Peyer's patch (tissue), 4 donors: ENCODE measurements at regions not wholly inside any gene's neighbourhood (a gene's known extent, or its start where the extent isn't known, plus 50 kb on each side); places are given as distances from the start of the nearest gene placed in this dataset.
"Not testable (repeated sequence)": the region's sequence is repeated elsewhere in the genome, so short reads cannot be mapped to it uniquely, and the experiment has no call there.

Experiments used
- DNase-seq, 3 donors: peaks; one replicate each; pipeline ENCODE4 v3.0.0-alpha.2; 2017 to 2019
- H3K27ac ChIP-seq, 4 donors: fragments of 200-600 bp; sonication (generic); one replicate each; pipeline ENCODE4 v1.5.1; 2016 to 2019
- H3K27me3 ChIP-seq, 2 donors: fragments of 200-600 bp; sonication (generic); one replicate each; pipeline ENCODE4 v1.5.1; 2019
- H3K36me3 ChIP-seq, 3 donors: fragments of 200-600 bp; sonication (generic); one replicate each; pipeline ENCODE4 v1.5.1; 2016 to 2019
- H3K4me1 ChIP-seq, 4 donors: fragments of 200-600 bp; sonication (generic); one replicate each; pipeline ENCODE4 v1.5.1; 2016 to 2019
- H3K4me3 ChIP-seq, 4 donors: fragments of 200-600 bp; sonication (generic); 1 replicate in 3 of 4; 2 replicates in 1 of 4; pipeline ENCODE4 v1.5.1; 2016 to 2019; ENCODE audit warnings: mild to moderate bottlenecking in 1 of 4
- H3K9me3 ChIP-seq, 4 donors: fragments of 200-600 bp; sonication (generic); one replicate each; pipeline ENCODE4 v1.5.1; 2016 to 2019; ENCODE audit warnings: mild to moderate bottlenecking in 1 of 4
- POLR2A ChIP-seq, 2 donors: fragments of 450-650 bp; IDR thresholded peaks; one replicate each; pipeline ENCODE4 v1.5.1; 2017; ENCODE audit warnings: antibody characterized with exemption in 2 of 2, mild to moderate bottlenecking in 2 of 2, moderate library complexity in 2 of 2
- TF ChIP-seq, protein P1 (sequence below), 6 experiments: fragments of 450-650 bp in 4 of 6; fragments of 200-600 bp in 2 of 6; sonication (generic) in 1 of 6; IDR thresholded peaks; one replicate each; pipeline ENCODE4 v1.5.1; 2017 to 2019; ENCODE audit warnings: antibody characterized with exemption in 6 of 6, mild to moderate bottlenecking in 3 of 6, moderate library complexity in 1 of 6

DNA sequence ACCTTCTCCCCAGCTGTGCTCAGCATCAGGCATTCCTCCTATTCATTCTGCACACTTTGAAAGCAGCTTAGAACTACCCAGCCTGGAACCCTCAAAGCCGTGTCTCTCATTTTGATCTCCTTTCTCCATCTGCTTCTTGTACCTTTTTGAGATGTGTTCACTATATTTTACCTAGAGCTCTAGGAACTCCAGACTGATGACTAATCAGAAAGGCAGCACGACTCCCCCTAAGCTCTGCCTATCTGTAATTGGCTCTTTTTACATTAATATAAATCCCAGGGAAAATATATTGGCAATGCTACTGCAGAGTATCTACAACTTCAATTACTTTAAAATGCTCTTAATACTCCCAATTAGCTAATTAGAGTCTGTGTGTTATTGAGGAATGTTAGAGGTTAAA is 671.5 kb downstream of the CBLN4 start:
- no peak for DNase-seq
- Histone ChIP-seq H3K9me3 (no peaks in the 10 kb centered on the region), H3K4me1 (no peaks in the 10 kb centered on the region), H3K27me3 (no peaks in the 10 kb centered on the region), H3K27ac (no peak overlapping the region), H3K36me3 (no peaks in the 10 kb centered on the region), H3K4me3 (no peak overlapping the region)
- no peak for TF ChIP-seq POLR2A (IDR thresholded peaks at IDR 0.05)
- TF ChIP-seq, protein P1, sequence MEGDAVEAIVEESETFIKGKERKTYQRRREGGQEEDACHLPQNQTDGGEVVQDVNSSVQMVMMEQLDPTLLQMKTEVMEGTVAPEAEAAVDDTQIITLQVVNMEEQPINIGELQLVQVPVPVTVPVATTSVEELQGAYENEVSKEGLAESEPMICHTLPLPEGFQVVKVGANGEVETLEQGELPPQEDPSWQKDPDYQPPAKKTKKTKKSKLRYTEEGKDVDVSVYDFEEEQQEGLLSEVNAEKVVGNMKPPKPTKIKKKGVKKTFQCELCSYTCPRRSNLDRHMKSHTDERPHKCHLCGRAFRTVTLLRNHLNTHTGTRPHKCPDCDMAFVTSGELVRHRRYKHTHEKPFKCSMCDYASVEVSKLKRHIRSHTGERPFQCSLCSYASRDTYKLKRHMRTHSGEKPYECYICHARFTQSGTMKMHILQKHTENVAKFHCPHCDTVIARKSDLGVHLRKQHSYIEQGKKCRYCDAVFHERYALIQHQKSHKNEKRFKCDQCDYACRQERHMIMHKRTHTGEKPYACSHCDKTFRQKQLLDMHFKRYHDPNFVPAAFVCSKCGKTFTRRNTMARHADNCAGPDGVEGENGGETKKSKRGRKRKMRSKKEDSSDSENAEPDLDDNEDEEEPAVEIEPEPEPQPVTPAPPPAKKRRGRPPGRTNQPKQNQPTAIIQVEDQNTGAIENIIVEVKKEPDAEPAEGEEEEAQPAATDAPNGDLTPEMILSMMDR (IDR thresholded peaks at IDR 0.05) = no peak

DNA sequence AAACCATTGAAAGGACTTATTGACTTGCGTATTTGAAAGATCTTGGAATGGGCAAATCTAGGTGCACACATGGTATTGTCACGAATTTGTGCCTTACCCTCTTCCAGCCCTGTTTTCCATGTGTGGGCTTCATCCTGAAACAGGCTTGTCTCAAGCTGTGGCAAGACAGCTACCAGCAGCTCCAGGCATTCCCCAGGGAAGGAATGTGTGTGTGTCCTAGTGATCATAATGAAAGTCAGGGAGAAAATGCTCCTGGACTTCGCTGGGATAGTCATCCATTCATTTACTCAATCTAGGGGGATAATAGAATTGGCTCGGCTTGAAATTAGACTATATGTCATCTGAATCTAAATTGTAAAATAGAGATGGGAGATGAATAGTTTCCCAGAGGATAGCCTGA is 676.2 kb downstream of the CBLN4 start:
- Histone ChIP-seq H3K27ac (no peak overlapping the region), H3K4me1 (no peaks in the 10 kb centered on the region), H3K4me3 (no peak overlapping the region), H3K9me3 (no peaks in the 10 kb centered on the region), H3K27me3 (no peaks in the 10 kb centered on the region), H3K36me3 (no peaks in the 10 kb centered on the region)
- TF ChIP-seq, protein P1 (IDR thresholded peaks at IDR 0.05) = no peak
- no peak for TF ChIP-seq POLR2A (IDR thresholded peaks at IDR 0.05)
- no peak for DNase-seq

DNA sequence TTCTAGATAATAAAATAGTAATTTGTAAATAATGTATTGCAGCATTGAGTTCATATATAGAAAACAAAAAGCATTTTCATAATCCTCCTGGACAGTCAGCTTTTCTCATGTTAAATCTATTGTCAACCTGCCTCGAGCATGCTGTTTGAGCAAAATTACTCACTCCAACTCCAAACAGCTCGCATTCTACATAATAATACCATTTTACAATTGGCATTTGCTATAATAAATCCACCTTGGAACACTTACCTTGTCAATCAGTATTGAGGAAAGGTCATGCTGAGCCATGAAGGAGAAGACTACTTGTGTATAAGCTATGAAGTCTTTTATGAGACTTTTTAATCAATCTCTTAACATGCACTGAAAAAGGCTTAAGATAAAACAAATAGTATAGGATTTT is 682.6 kb downstream of the CBLN4 start:
- H3K36me3 ChIP-seq = no peaks in the 10 kb centered on the region
- no peak for TF ChIP-seq POLR2A (IDR thresholded peaks at IDR 0.05)
- TF ChIP-seq, protein P1 (IDR thresholded peaks at IDR 0.05) = no peak
- DNase-seq = no peak
- no peaks in the 10 kb centered on the region for H3K9me3 ChIP-seq
- no peaks in the 10 kb centered on the region for H3K27me3 ChIP-seq
- H3K4me3 ChIP-seq = no peak overlapping the region
- no peaks in the 10 kb centered on the region for H3K4me1 ChIP-seq
- no peak overlapping the region for H3K27ac ChIP-seq

DNA sequence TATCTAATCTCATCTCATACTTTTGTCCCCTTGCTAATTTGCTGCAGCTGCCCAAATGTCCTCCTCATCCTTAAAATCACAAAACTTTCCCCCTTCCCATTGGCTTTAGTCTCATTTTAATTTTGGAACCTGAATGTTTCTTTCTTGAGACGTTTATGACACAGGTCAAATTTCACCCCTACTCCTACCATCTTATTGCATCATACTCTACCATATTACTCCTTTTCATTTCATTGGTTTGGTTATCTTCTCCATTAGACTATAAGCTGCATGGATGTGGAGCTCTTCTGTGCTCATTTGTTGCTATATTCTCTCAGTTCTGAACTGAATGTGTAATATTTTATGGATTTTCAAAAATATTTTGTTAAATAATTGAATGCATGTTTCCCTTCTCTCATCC is 688.6 kb downstream of the CBLN4 start:
- no peak for DNase-seq
- TF ChIP-seq POLR2A (IDR thresholded peaks at IDR 0.05) = no peak
- TF ChIP-seq, protein P1 (IDR thresholded peaks at IDR 0.05) = no peak
- Histone ChIP-seq H3K4me1 (no peaks in the 10 kb centered on the region), H3K27me3 (no peaks in the 10 kb centered on the region), H3K36me3 (no peaks in the 10 kb centered on the region), H3K27ac (no peak overlapping the region), H3K4me3 (no peak overlapping the region), H3K9me3 (no peaks in the 10 kb centered on the region)

DNA sequence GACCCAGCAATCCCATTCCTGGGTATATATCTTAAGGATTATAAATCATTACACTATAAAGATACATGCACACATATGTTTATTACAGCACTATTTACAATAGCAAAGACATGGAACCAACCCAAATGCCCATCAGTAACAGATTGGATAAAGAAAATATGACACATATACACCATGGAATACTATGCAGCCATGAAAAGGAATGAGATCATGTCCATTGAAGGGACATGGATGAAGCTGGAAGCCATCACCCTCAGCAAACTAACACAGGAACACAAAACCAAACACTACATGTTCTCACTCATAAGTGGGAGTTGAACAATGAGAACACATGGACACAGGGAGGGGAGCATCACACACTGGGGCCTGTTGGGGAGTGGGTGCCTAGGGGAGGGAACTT is 694.5 kb downstream of the CBLN4 start:
- H3K27me3 ChIP-seq, H3K36me3 ChIP-seq, H3K27ac ChIP-seq, H3K4me1 ChIP-seq, DNase-seq, H3K4me3 ChIP-seq, H3K9me3 ChIP-seq: not testable (repeated sequence)

DNA sequence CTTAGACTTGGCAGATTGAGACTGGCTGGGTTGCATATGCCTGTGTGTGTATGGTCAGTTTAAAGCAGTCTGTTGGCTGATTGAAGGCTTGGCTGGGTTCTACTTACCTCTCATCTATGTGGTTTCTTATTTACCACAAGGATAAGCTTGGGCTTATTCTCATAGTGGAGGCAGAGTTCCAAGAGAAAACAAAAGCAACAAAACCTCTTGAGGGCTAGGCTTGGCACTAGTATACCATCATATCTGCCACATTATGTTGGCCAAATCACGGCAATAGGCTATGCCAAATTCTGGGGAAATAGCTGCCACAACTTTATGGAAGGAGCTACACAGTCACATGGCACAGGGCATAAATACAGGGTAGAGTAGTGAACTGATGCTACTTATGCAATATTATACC is 714.1 kb downstream of the CBLN4 start:
- TF ChIP-seq, protein P1 (IDR thresholded peaks at IDR 0.05) = no peak
- TF ChIP-seq POLR2A (IDR thresholded peaks at IDR 0.05) = no peak
- Histone ChIP-seq H3K27me3 (no peaks in the 10 kb centered on the region), H3K27ac (no peak overlapping the region), H3K4me3 (no peak overlapping the region), H3K36me3 (no peaks in the 10 kb centered on the region), H3K9me3 (no peaks in the 10 kb centered on the region), H3K4me1 (no peaks in the 10 kb centered on the region)
- DNase-seq = no peak
